ENCODE measurements at regions not wholly inside any gene's neighbourhood (a gene's known extent, or its start where the extent isn't known, plus 50 kb on each side); places are given as distances from the start of the nearest gene placed in this dataset.

- Histone ChIP-seq H4K20me1 (ENCODE audit: control insufficient read depth, extremely low read depth, insufficient read depth, low read length) (no peaks in the 10 kb centered on the region), H3K4me2 (ENCODE audit: extremely low read depth, insufficient read depth, low read length) (no peak overlapping the region), H2AFZ (ENCODE audit: low read length) (no peak overlapping the region), H3K36me3 (ENCODE audit: control insufficient read depth, insufficient read depth, low read length) (no peaks in the 10 kb centered on the region), H3K4me1 (ENCODE audit: control insufficient read depth, extremely low read depth, insufficient read depth, low read length) (no peaks in the 10 kb centered on the region), H3K9ac (ENCODE audit: insufficient read depth, low read length) (no peak overlapping the region), H3K27me3 (ENCODE audit: control insufficient read depth, insufficient read depth, low read length) (no peaks in the 10 kb centered on the region), H3K4me3 (replicated peaks in 1 of 4; ENCODE audit: control extremely low read depth in 1 of 4, insufficient read depth in 1 of 4, low read depth in 3 of 4, low read length in 4 of 4) (no peak overlapping the region), H3K79me2 (ENCODE audit: control insufficient read depth, insufficient read depth, low read length) (no peaks in the 10 kb centered on the region), H3K27ac (ENCODE audit: insufficient read depth, low read length) (no peak overlapping the region), H3K9me3 (ENCODE audit: control insufficient read depth, insufficient read depth, low read depth, low read length) (no peaks in the 10 kb centered on the region)
- DNase-seq (ENCODE audit: low read depth in 2 of 2): no peak
- no peak for TF ChIP-seq CTCF (conservative IDR thresholded peaks at IDR 0.05 in 1 of 2, IDR thresholded peaks at IDR 0.05 in 1 of 2; ENCODE audit: low read depth in 1 of 2, low read length in 2 of 2)
- no peak for TF ChIP-seq EZH2 (IDR thresholded peaks at IDR 0.05; ENCODE audit: low read length, missing control alignments)
Measured at GRCh38 chr2:76467326-76467725, 756.6 kb upstream of the GCFC2 start.

- H3K4me1 ChIP-seq (ENCODE audit: control insufficient read depth, extremely low read depth, insufficient read depth, low read length): no peaks in the 10 kb centered on the region
- H2AFZ ChIP-seq (ENCODE audit: low read length): no peak overlapping the region
- H3K9ac ChIP-seq (ENCODE audit: insufficient read depth, low read length): no peak overlapping the region
- TF ChIP-seq CTCF (conservative IDR thresholded peaks at IDR 0.05 in 1 of 2, IDR thresholded peaks at IDR 0.05 in 1 of 2; ENCODE audit: low read depth in 1 of 2, low read length in 2 of 2) (no peak), EZH2 (IDR thresholded peaks at IDR 0.05; ENCODE audit: low read length, missing control alignments) (no peak)
- no peaks in the 10 kb centered on the region for H3K36me3 ChIP-seq (ENCODE audit: control insufficient read depth, insufficient read depth, low read length)
- no peaks in the 10 kb centered on the region for H3K9me3 ChIP-seq (ENCODE audit: control insufficient read depth, insufficient read depth, low read depth, low read length)
- no peaks in the 10 kb centered on the region for H3K79me2 ChIP-seq (ENCODE audit: control insufficient read depth, insufficient read depth, low read length)
- H3K27ac ChIP-seq (ENCODE audit: insufficient read depth, low read length): no peak overlapping the region
- DNase-seq (ENCODE audit: low read depth in 2 of 2): no peak
- H3K4me3 ChIP-seq (replicated peaks in 1 of 4; ENCODE audit: control extremely low read depth in 1 of 4, insufficient read depth in 1 of 4, low read depth in 3 of 4, low read length in 4 of 4): no peak overlapping the region
- no peaks in the 10 kb centered on the region for H4K20me1 ChIP-seq (ENCODE audit: control insufficient read depth, extremely low read depth, insufficient read depth, low read length)
- H3K4me2 ChIP-seq (ENCODE audit: extremely low read depth, insufficient read depth, low read length): no peak overlapping the region
- no peaks in the 10 kb centered on the region for H3K27me3 ChIP-seq (ENCODE audit: control insufficient read depth, insufficient read depth, low read length)
Measured at GRCh38 chr2:76464310-76464709, 753.6 kb upstream of the GCFC2 start.

GRCh38 chr2:76461431-76461830, 750.7 kb upstream of the GCFC2 start:
- no peak overlapping the region for H3K9ac ChIP-seq (ENCODE audit: insufficient read depth, low read length)
- H3K27me3 ChIP-seq (ENCODE audit: control insufficient read depth, insufficient read depth, low read length): no peaks in the 10 kb centered on the region
- no peak overlapping the region for H3K27ac ChIP-seq (ENCODE audit: insufficient read depth, low read length)
- H3K4me1 ChIP-seq (ENCODE audit: control insufficient read depth, extremely low read depth, insufficient read depth, low read length): no peaks in the 10 kb centered on the region
- H3K9me3 ChIP-seq (ENCODE audit: control insufficient read depth, insufficient read depth, low read depth, low read length): no peaks in the 10 kb centered on the region
- no peak for DNase-seq (ENCODE audit: low read depth in 2 of 2)
- no peaks in the 10 kb centered on the region for H3K36me3 ChIP-seq (ENCODE audit: control insufficient read depth, insufficient read depth, low read length)
- H3K4me2 ChIP-seq (ENCODE audit: extremely low read depth, insufficient read depth, low read length): no peak overlapping the region
- no peaks in the 10 kb centered on the region for H4K20me1 ChIP-seq (ENCODE audit: control insufficient read depth, extremely low read depth, insufficient read depth, low read length)
- H3K4me3 ChIP-seq (replicated peaks in 1 of 4; ENCODE audit: control extremely low read depth in 1 of 4, insufficient read depth in 1 of 4, low read depth in 3 of 4, low read length in 4 of 4): no peak overlapping the region
- no peaks in the 10 kb centered on the region for H3K79me2 ChIP-seq (ENCODE audit: control insufficient read depth, insufficient read depth, low read length)
- no peak for TF ChIP-seq CTCF (conservative IDR thresholded peaks at IDR 0.05 in 1 of 2, IDR thresholded peaks at IDR 0.05 in 1 of 2; ENCODE audit: low read depth in 1 of 2, low read length in 2 of 2)
- TF ChIP-seq EZH2 (IDR thresholded peaks at IDR 0.05; ENCODE audit: low read length, missing control alignments): no peak
- no peak overlapping the region for H2AFZ ChIP-seq (ENCODE audit: low read length)
